ENCODE measurements at regions not wholly inside any gene's neighbourhood (a gene's known extent, or its start where the extent isn't known, plus 50 kb on each side); places are given as distances from the start of the nearest gene placed in this dataset.

GRCh38 chr1:3954170-3955169, 54.4 kb upstream of the C1orf174 start:
- TF ChIP-seq POLR2A (IDR thresholded peaks at IDR 0.05): no peak
- TF ChIP-seq CTCF (IDR thresholded peaks at IDR 0.05): no peak
- intact Hi-C loops (cut with DNase I; ENCODE audit: low total_unique reads): no loop called here
- H3K4me3 ChIP-seq (ENCODE audit: low read depth, poor library complexity, severe bottlenecking): no peak overlapping the region
- DNase-seq (ENCODE audit: low spot score in 2 of 2): no peak
- WGBS, 2 donors: 40 to 48% methylated on average over 29 of the region's 29 CpGs

- DNase-seq (ENCODE audit: low spot score in 2 of 2): no peak
- intact Hi-C loops (cut with DNase I; ENCODE audit: low total_unique reads): no loop called here
- WGBS, 2 donors: 45 to 52% methylated on average over 18 of the region's 18 CpGs
- no peak overlapping the region for H3K4me3 ChIP-seq (ENCODE audit: low read depth, poor library complexity, severe bottlenecking)
- TF ChIP-seq POLR2A (IDR thresholded peaks at IDR 0.05): no peak
- no peak for TF ChIP-seq CTCF (IDR thresholded peaks at IDR 0.05)
Measured at GRCh38 chr1:3955196-3955772, 55.2 kb upstream of the C1orf174 start.

GRCh38 chr1:3956527-3957170, 56.6 kb upstream of the C1orf174 start:
- intact Hi-C loops (cut with DNase I; ENCODE audit: low total_unique reads): no loop called here
- 68 to 70% methylated on average over 14 of the region's 14 CpGs for WGBS, 2 donors
- DNase-seq (ENCODE audit: low spot score in 2 of 2): no peak
- H3K4me3 ChIP-seq (ENCODE audit: low read depth, poor library complexity, severe bottlenecking): no peak overlapping the region
- TF ChIP-seq CTCF (IDR thresholded peaks at IDR 0.05): no peak
- TF ChIP-seq POLR2A (IDR thresholded peaks at IDR 0.05): no peak

GRCh38 chr1:3959361-3959760, 59.3 kb upstream of the C1orf174 start:
- 76 to 87% methylated on average over 12 of the region's 12 CpGs for WGBS, 2 donors
- intact Hi-C loops (cut with DNase I; ENCODE audit: low total_unique reads): no loop called here
- DNase-seq (ENCODE audit: low spot score in 2 of 2): no peak
- no peak overlapping the region for H3K4me3 ChIP-seq (ENCODE audit: low read depth, poor library complexity, severe bottlenecking)
- TF ChIP-seq POLR2A (IDR thresholded peaks at IDR 0.05) (no peak), CTCF (IDR thresholded peaks at IDR 0.05) (no peak)

- TF ChIP-seq CTCF (IDR thresholded peaks at IDR 0.05) (no peak), POLR2A (IDR thresholded peaks at IDR 0.05) (no peak)
- intact Hi-C loops (cut with DNase I; ENCODE audit: low total_unique reads): no loop called here
- H3K4me3 ChIP-seq (ENCODE audit: low read depth, poor library complexity, severe bottlenecking): no peak overlapping the region
- WGBS, 2 donors: 80 to 85% methylated on average over 9 of the region's 9 CpGs
- no peak for DNase-seq (ENCODE audit: low spot score in 2 of 2)
Measured at GRCh38 chr1:3963554-3963953, 63.5 kb upstream of the C1orf174 start.
